Panc1 (cell line): ENCODE measurements at regions not wholly inside any gene's neighbourhood (a gene's known extent, or its start where the extent isn't known, plus 50 kb on each side); places are given as distances from the start of the nearest gene placed in this dataset.

Source experiments
- ATAC-seq: fragments of 200-7000 bp; cut with Tn5 transposase; 2 replicates; pipeline ENCODE4 v1.9.1; 2020; ENCODE audit warnings: mild to moderate bottlenecking, moderate library complexity
- BruUV-seq: library from RNA; stranded (reverse); fragments of 400-500 nt; replicated peaks from 2 replicates; lab custom pipeline; 2021; lab: Mats Ljungman, UMichigan
- CTCF ChIA-PET: fragments of 300-600 bp; sonication (Branson Sonifier 250); formaldehyde crosslinking; loops from one replicate; lab custom pipeline; 2022; ENCODE audit warnings: antibody characterized with exemption; lab: Charles Lee
- POLR2A ChIA-PET: fragments of 300-600 bp; sonication (Branson Sonifier 250); formaldehyde crosslinking; loops from one replicate; lab custom pipeline; 2022; ENCODE audit warnings: antibody characterized with exemption; lab: Charles Lee
- DNase-seq: peaks from one replicate; pipeline ENCODE4 v3.0.0-alpha.2; 2010; ENCODE audit warnings: low read depth, low spot score
- H3K27ac ChIP-seq: 2 replicates; pipeline ENCODE4 v1.5.1; 2011; ENCODE audit warnings: mild to moderate bottlenecking, low read length, inconsistent platforms
- H3K27me3 ChIP-seq: fragments of 200-500 bp; sonication (Bioruptor generic); 2 replicates; pipeline ENCODE4 v1.6.0; 2014; ENCODE audit warnings: low read length, inconsistent platforms; ENCODE audit not compliant: control insufficient read depth, insufficient read depth
- H3K36me3 ChIP-seq: fragments of 200-500 bp; sonication (Bioruptor generic); 2 replicates; pipeline ENCODE4 v1.5.1; 2014; ENCODE audit warnings: inconsistent platforms, mild to moderate bottlenecking, low read length, moderate library complexity; ENCODE audit not compliant: control insufficient read depth, insufficient read depth
- H3K4me1 ChIP-seq: 2 replicates; pipeline ENCODE4 v1.5.1; 2011; ENCODE audit warnings: inconsistent platforms, mild to moderate bottlenecking, low read length, moderate library complexity; ENCODE audit not compliant: control insufficient read depth, insufficient read depth
- H3K4me3 ChIP-seq, 2 experiments: 2 replicates each; pipeline ENCODE4 v1.5.1; 2011 to 2012; ENCODE audit warnings: low read depth in 2 of 2, low read length in 2 of 2, mild to moderate bottlenecking in 2 of 2, inconsistent platforms in 1 of 2, moderate library complexity in 1 of 2
- H3K9me3 ChIP-seq: fragments of 200-500 bp; sonication (Bioruptor generic); 2 replicates; pipeline ENCODE4 v1.5.1; 2014; ENCODE audit warnings: low read depth, mild to moderate bottlenecking, inconsistent platforms, low read length, moderate library complexity; ENCODE audit not compliant: control insufficient read depth, insufficient read depth
- CTCF ChIP-seq: fragments of 450-650 bp; IDR thresholded peaks from 2 replicates; pipeline ENCODE4 v1.5.1; 2017; ENCODE audit warnings: mild to moderate bottlenecking
- POLR2AphosphoS5 ChIP-seq: IDR thresholded peaks from 2 replicates; pipeline ENCODE4 v1.6.1; 2012; ENCODE audit warnings: mild to moderate bottlenecking, low read depth, low read length, moderate library complexity
- REST ChIP-seq, 2 experiments: IDR thresholded peaks; 2 replicates each; pipeline ENCODE4 v1.6.1; 2011 to 2012; ENCODE audit warnings: low read depth in 2 of 2, control low read depth in 1 of 2, low read length in 1 of 2, mild to moderate bottlenecking in 1 of 2, moderate library complexity in 1 of 2; ENCODE audit not compliant: insufficient read depth in 1 of 2
- SIN3A ChIP-seq: IDR thresholded peaks from 2 replicates; pipeline ENCODE4 v1.6.1; 2012; ENCODE audit warnings: low read depth, mild to moderate bottlenecking, low read length, moderate library complexity, borderline replicate concordance; ENCODE audit not compliant: insufficient read depth
- TCF7L2 ChIP-seq: IDR thresholded peaks from 2 replicates; pipeline ENCODE4 v1.6.1; 2011; ENCODE audit warnings: mild to moderate bottlenecking, low read depth, low read length, inconsistent platforms
- in situ Hi-C: cut with HindIII; loops from 2 replicates; pipeline ENCODE4 v1.10.0; 2016; ENCODE audit warnings: low sequenced_read_pairs, low pct_unique_long_range_greater_than_20kb
- intact Hi-C: fragments of 100-400 bp; cut with micrococcal nuclease; formaldehyde crosslinking; loops from one replicate; pipeline ENCODE4 v1.10.0; 2022; ENCODE audit not compliant: unreplicated experiment

- TF ChIP-seq REST (IDR thresholded peaks at IDR 0.05; ENCODE audit: insufficient read depth in 1 of 2, low read depth in 2 of 2, low read length in 1 of 2), result no peak
- TF ChIP-seq TCF7L2, result no peak
- no peak for TF ChIP-seq SIN3A
- no peak for TF ChIP-seq CTCF
- TF ChIP-seq POLR2AphosphoS5, result no peak
- ATAC-seq (no peak), DNase-seq (no peak)
- no peaks in the 10 kb centered on the region for H3K9me3 ChIP-seq
- CTCF ChIA-PET, result no interaction called here
- in situ Hi-C loops (no loop called here), intact Hi-C loops (no loop called here)
- no TSS peak for BruUV-seq
- H3K27me3 ChIP-seq, result no peaks in the 10 kb centered on the region
- POLR2A ChIA-PET, result no interaction called here
- H3K4me3 ChIP-seq, result no peak overlapping the region
- no peak overlapping the region for H3K27ac ChIP-seq
- no peaks in the 10 kb centered on the region for H3K4me1 ChIP-seq
- no peaks in the 10 kb centered on the region for H3K36me3 ChIP-seq
Observed at GRCh38 chr2:67883316-67884087, 179.3 kb downstream of the C1D start.

GRCh38 chr2:67888351-67889005, 174.3 kb downstream of the C1D start:
- no peak overlapping the region for H3K4me3 ChIP-seq
- intact Hi-C loops (no loop called here), in situ Hi-C loops (no loop called here)
- ATAC-seq (no peak), DNase-seq (no peak)
- no TSS peak for BruUV-seq
- TF ChIP-seq REST (IDR thresholded peaks at IDR 0.05; ENCODE audit: insufficient read depth in 1 of 2, low read depth in 2 of 2, low read length in 1 of 2), result no peak
- no peak for TF ChIP-seq POLR2AphosphoS5
- TF ChIP-seq TCF7L2, result no peak
- TF ChIP-seq CTCF, result no peak
- no peak for TF ChIP-seq SIN3A
- CTCF ChIA-PET, result no interaction called here
- no peaks in the 10 kb centered on the region for H3K4me1 ChIP-seq
- no peaks in the 10 kb centered on the region for H3K9me3 ChIP-seq
- no peak overlapping the region for H3K27ac ChIP-seq
- POLR2A ChIA-PET, result no interaction called here
- no peaks in the 10 kb centered on the region for H3K36me3 ChIP-seq
- H3K27me3 ChIP-seq, result no peaks in the 10 kb centered on the region
